Ovary (tissue), 7 donors: ENCODE measurements at regions not wholly inside any gene's neighbourhood (a gene's known extent, or its start where the extent isn't known, plus 50 kb on each side); places are given as distances from the start of the nearest gene placed in this dataset.

Experiments used
- DNase-seq, 5 donors: peaks; one replicate each; pipeline ENCODE4 v3.0.0-alpha.2; 2019 to 2020
- H3K27ac ChIP-seq, 2 donors: fragments of 200-600 bp; one replicate each; pipeline versions ENCODE4 v1.5.1 to v1.8.0; 2019 to 2022
- H3K27me3 ChIP-seq: fragments of 200-600 bp; one replicate; pipeline ENCODE4 v1.8.0; 2022
- H3K36me3 ChIP-seq: fragments of 200-600 bp; sonication (generic); one replicate; pipeline ENCODE4 v1.5.1; 2019
- H3K4me1 ChIP-seq: one replicate; pipeline ENCODE4 v1.8.1; 2013; ENCODE audit warnings: mild to moderate bottlenecking, moderate library complexity; ENCODE audit not compliant: insufficient read depth
- H3K4me3 ChIP-seq: fragments of 200-600 bp; sonication (generic); one replicate; pipeline ENCODE4 v1.5.1; 2017
- H3K9me3 ChIP-seq, 2 donors: fragments of 200-600 bp in 1 of 2; sonication (generic) in 1 of 2; one replicate each; pipeline versions ENCODE4 v1.5.1 to v1.8.1; 2013 to 2019; ENCODE audit warnings: mild to moderate bottlenecking in 1 of 2, moderate library complexity in 1 of 2
- EP300 ChIP-seq: sonication (generic); formaldehyde crosslinking; IDR thresholded peaks from one replicate; pipeline ENCODE4 v1.6.1; 2017; ENCODE audit warnings: antibody characterized with exemption
- POLR2A ChIP-seq: fragments of 450-650 bp; IDR thresholded peaks from one replicate; pipeline ENCODE4 v1.6.1; 2017; ENCODE audit warnings: antibody characterized with exemption, mild to moderate bottlenecking, moderate library complexity
- WGBS, 3 donors: extraction: QIAGEN DNeasy Blood & Tissue Kit in 1 of 3; methylation state at CpG; one replicate each; pipeline versions ENCODE4 v1.1.5 to v1.1.7; 2013 to 2017; 5-methylcytosine and 5-hydroxymethylcytosine counted together
- intact Hi-C, 4 donors: fragments of 100-400 bp; cut with DNase I; formaldehyde crosslinking; loops; one replicate each; pipeline versions ENCODE4 v1.11.0 to v1.15.1; 2022 to 2023
- TF ChIP-seq, protein P1 (sequence below), 3 donors: fragments of 450-650 bp in 2 of 3; fragments of 200-600 bp in 1 of 3; IDR thresholded peaks; one replicate each; pipeline versions ENCODE4 v1.5.1 to v1.8.0; 2016 to 2022; ENCODE audit warnings: antibody characterized with exemption in 3 of 3, mild to moderate bottlenecking in 1 of 3
- donor health status: DM: no; HTN: no; CAD: no; lungs with moderate emphysema.
- donor health status: DM: no; HTN: no; CAD: no.
- donor health status: Bipolar disorder and iron deficiency.
- donor health status: DM: no; HTN: no; CAD: no.
- donor health status: DM: yes; HTN: yes; CAD: no.

DNA sequence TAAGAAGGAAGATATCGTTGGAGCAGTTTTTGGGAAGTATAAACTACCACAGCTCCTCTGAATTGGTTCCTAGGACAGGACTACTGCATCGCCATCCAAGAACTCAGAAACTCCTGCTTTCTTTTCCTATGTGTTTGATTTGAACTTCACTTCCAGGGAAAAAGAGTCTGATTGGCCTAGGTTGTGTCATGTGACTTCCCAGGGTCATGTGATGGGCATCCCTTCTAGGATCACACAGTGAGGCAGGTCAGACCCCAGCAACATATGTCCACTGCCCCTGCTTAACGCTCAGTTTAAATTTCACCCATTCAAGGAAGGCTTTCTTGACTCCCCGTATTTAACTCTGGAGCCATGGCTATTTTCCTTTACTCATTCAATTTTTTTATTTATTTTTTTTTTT is 445.2 kb upstream of the SALL1 start:
- intact Hi-C loops, result no loop called here
- WGBS, 3 donors, result 92 to 95% (median 94%) methylated on average over 4 of the region's 4 CpGs
- Histone ChIP-seq H3K27ac (no peak overlapping the region), H3K4me1 (no peaks in the 10 kb centered on the region), H3K36me3 (no peaks in the 10 kb centered on the region), H3K9me3 (no peaks in the 10 kb centered on the region), H3K27me3 (no peaks in the 10 kb centered on the region), H3K4me3 (no peak overlapping the region)
- no peak for TF ChIP-seq POLR2A
- TF ChIP-seq, protein P1, sequence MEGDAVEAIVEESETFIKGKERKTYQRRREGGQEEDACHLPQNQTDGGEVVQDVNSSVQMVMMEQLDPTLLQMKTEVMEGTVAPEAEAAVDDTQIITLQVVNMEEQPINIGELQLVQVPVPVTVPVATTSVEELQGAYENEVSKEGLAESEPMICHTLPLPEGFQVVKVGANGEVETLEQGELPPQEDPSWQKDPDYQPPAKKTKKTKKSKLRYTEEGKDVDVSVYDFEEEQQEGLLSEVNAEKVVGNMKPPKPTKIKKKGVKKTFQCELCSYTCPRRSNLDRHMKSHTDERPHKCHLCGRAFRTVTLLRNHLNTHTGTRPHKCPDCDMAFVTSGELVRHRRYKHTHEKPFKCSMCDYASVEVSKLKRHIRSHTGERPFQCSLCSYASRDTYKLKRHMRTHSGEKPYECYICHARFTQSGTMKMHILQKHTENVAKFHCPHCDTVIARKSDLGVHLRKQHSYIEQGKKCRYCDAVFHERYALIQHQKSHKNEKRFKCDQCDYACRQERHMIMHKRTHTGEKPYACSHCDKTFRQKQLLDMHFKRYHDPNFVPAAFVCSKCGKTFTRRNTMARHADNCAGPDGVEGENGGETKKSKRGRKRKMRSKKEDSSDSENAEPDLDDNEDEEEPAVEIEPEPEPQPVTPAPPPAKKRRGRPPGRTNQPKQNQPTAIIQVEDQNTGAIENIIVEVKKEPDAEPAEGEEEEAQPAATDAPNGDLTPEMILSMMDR (IDR thresholded peaks at IDR 0.05), result no peak
- no peak for TF ChIP-seq EP300
- DNase-seq, result no peak

DNA sequence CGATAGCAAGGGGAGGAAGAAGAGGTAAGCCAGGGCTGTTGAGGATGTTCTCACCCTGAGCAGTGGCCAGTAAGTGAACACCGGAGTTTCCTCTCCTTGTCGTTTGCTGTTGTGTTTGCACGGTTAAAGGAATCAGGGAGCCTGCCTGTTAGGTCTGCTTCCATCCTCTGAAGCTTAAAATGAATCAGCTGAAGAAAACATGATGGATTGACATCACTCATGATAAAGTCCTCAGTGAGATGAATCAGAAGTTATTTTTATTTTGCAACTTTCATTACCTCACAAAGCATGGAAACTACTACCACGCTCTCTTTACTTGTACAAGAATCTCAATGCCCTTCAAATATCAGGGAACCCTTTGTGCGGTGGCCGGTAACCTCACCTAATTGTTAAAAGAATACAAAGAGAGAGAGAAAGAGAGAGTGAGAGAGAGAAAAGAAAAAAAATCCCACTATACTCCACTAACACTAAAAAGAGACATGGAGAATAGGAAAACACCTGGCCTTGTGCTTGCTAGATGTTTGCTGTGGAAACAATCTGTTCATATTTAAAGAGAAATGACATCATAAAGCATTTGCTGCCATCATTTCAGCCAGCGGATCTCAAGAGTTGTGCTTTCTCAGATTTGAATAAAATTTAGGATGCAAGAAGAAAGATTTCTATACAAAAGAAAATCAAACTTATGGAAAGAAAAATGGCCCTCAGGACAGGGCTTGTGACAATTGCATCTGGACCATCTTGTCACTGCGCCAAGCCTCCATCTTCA is 441.6 kb upstream of the SALL1 start:
- TF ChIP-seq EP300, result no peak
- TF ChIP-seq, protein P1 (IDR thresholded peaks at IDR 0.05), result no peak
- no peak for TF ChIP-seq POLR2A
- H3K27me3 ChIP-seq, result no peaks in the 10 kb centered on the region
- no peak overlapping the region for H3K27ac ChIP-seq
- H3K4me1 ChIP-seq, result no peaks in the 10 kb centered on the region
- intact Hi-C loops, result no loop called here
- H3K9me3 ChIP-seq, result no peaks in the 10 kb centered on the region
- WGBS, 3 donors, result 50 to 58% (median 55%) methylated on average over 9 of the region's 9 CpGs
- H3K4me3 ChIP-seq, result no peak overlapping the region
- H3K36me3 ChIP-seq, result no peaks in the 10 kb centered on the region
- DNase-seq, result no peak

DNA sequence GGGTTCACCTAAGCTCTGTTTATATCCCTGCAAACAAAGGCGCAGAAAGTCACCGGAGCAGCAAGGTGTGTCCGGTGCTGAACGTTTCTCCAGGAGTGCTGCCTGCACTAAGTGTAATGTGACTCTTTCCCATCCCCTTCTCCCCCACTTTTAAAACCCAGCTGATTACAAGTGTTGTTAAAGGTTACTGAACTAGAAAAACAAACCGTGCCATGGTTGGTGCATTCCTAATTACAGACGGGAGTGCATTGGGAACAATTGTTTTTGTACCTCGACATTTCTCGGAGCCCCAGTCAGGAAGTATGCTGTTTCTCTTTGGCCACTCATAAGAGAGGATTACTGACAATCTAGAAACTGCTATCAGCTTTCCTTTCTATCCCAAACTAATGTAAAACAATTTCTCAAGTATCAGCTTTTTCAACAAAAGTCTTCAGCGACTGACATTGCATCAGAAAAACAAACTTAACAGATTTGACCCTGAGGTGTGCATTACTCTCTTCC is 441.0 kb upstream of the SALL1 start:
- Histone ChIP-seq H3K36me3 (no peaks in the 10 kb centered on the region), H3K9me3 (no peaks in the 10 kb centered on the region), H3K27ac (no peak overlapping the region), H3K27me3 (no peaks in the 10 kb centered on the region), H3K4me3 (no peak overlapping the region), H3K4me1 (no peaks in the 10 kb centered on the region)
- DNase-seq, result no peak
- TF ChIP-seq EP300 (no peak), POLR2A (no peak)
- TF ChIP-seq, protein P1 (IDR thresholded peaks at IDR 0.05), result no peak
- intact Hi-C loops, result no loop called here
- 4 to 14% (median 5%) methylated on average over 9 of the region's 9 CpGs for WGBS, 3 donors

DNA sequence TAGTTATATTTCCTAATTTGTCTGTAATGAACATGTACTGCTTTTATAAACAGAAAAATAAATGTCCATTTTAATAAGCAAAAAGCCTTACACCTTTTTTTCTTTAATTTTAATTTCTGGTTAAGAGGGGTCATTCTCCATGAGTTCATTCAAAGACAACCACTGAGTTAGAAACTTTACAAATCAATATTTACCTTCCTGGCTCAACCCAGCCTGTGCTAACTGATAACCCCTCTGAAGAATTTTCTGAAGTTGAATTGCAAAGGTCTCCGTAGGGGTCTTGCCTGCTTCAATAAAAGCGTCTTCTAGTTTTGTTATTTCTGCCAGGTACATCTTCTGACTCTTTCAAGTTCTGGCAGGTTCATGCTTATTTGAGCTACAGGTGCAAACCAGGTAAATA is 440.4 kb upstream of the SALL1 start:
- intact Hi-C loops, result no loop called here
- no peak for TF ChIP-seq EP300
- TF ChIP-seq, protein P1 (IDR thresholded peaks at IDR 0.05), result no peak
- no peak for TF ChIP-seq POLR2A
- H3K9me3 ChIP-seq, result no peaks in the 10 kb centered on the region
- H3K27me3 ChIP-seq, result no peaks in the 10 kb centered on the region
- H3K4me3 ChIP-seq, result no peak overlapping the region
- H3K27ac ChIP-seq, result no peak overlapping the region
- H3K36me3 ChIP-seq, result no peaks in the 10 kb centered on the region
- no peak for DNase-seq
- 30 to 47% (median 31%) methylated on average over 2 of the region's 2 CpGs for WGBS, 3 donors
- no peaks in the 10 kb centered on the region for H3K4me1 ChIP-seq
